ENCODE measurements at regions not wholly inside any gene's neighbourhood (a gene's known extent, or its start where the extent isn't known, plus 50 kb on each side); places are given as distances from the start of the nearest gene placed in this dataset.

GRCh38 chr18:41263956-41264355 lies 691.1 kb upstream of the PIK3C3 start:
- no peaks in the 10 kb centered on the region for H4K20me1 ChIP-seq (replicated peaks; ENCODE audit: insufficient read depth)
- H3F3A ChIP-seq (replicated peaks; ENCODE audit: low read depth) = no peaks in the 10 kb centered on the region
- H3K79me2 ChIP-seq (replicated peaks; ENCODE audit: insufficient read depth) = no peaks in the 10 kb centered on the region
- H3K4me2 ChIP-seq = no peak overlapping the region
- H3K4me1 Mint-ChIP-seq = peaks cover 3% of the 10 kb centered on the region; the same call in 2 of the 3 replicates
- H3K9me3 Mint-ChIP-seq = no peaks in the 10 kb centered on the region; the same call in 1 of the 3 replicates
- no peak overlapping the region; the same call in 1 of the 2 replicates for H2AFZ ChIP-seq
- no peak for TF ChIP-seq JUNB (IDR thresholded peaks at IDR 0.05; ENCODE audit: unreplicated experiment)
- TF ChIP-seq EZH2phosphoT487 (IDR thresholded peaks at IDR 0.05; ENCODE audit: unreplicated experiment) = no peak
- no peak for TF ChIP-seq ETS1 (IDR thresholded peaks at IDR 0.05)
- no peak for TF ChIP-seq EZH2 (IDR thresholded peaks at IDR 0.05; ENCODE audit: low read depth, unreplicated experiment)
- TF ChIP-seq NANOG (IDR thresholded peaks at IDR 0.05; ENCODE audit: borderline replicate concordance) = no peak
- TF ChIP-seq CREB1 (CRISPR knock-in tag; IDR thresholded peaks at IDR 0.05; ENCODE audit: low read depth) = no peak
- TF ChIP-seq CTCF (conservative IDR thresholded peaks at IDR 0.05; ENCODE audit: low read depth in 2 of 2) = no peak
- no peak for TF ChIP-seq ZNF462 (CRISPR knock-in tag; IDR thresholded peaks at IDR 0.05)
- no peak for TF ChIP-seq REST (IDR thresholded peaks at IDR 0.05; ENCODE audit: unreplicated experiment)
- TF ChIP-seq ZNF114 (CRISPR knock-in tag; IDR thresholded peaks at IDR 0.05) = no peak
- no peak for TF ChIP-seq ZNF331 (CRISPR knock-in tag; IDR thresholded peaks at IDR 0.05; ENCODE audit: low read depth)
- no peak for TF ChIP-seq STAT1 (IDR thresholded peaks at IDR 0.05; ENCODE audit: unreplicated experiment)
- DNase-seq (ENCODE audit: low spot score) (no peak), ATAC-seq (no peak)
- no peak overlapping the region for H3K4me3 Mint-ChIP-seq
- H3K27ac ChIP-seq (ENCODE audit: low read depth) = no peak overlapping the region
- peaks cover 11% of the 10 kb centered on the region for H3K4me1 ChIP-seq (ENCODE audit: insufficient read depth)
- H3K36me3 ChIP-seq (ENCODE audit: insufficient read depth) = no peaks in the 10 kb centered on the region
- no peaks in the 10 kb centered on the region for H3K27me3 ChIP-seq (ENCODE audit: insufficient read depth)
- no peak overlapping the region for H3K4me3 ChIP-seq
- H3K27ac Mint-ChIP-seq = no peak overlapping the region
- H3K27me3 Mint-ChIP-seq (ENCODE audit: insufficient read depth, low read depth, poor library complexity) = peaks cover 4% of the 10 kb centered on the region
- H3K36me3 Mint-ChIP-seq (ENCODE audit: low read depth) = no peaks in the 10 kb centered on the region
- H3K9me2 ChIP-seq (ENCODE audit: insufficient read depth) = peaks cover 13% of the 10 kb centered on the region

All from GM23338 (cell line).